Colonic mucosa (tissue), 4 donors: ENCODE measurements at regions not wholly inside any gene's neighbourhood (a gene's known extent, or its start where the extent isn't known, plus 50 kb on each side); places are given as distances from the start of the nearest gene placed in this dataset.

Source experiments
- DNase-seq: peaks from one replicate; pipeline ENCODE4 v3.0.0-alpha.2; 2020
- H3K27ac ChIP-seq: fragments of 200-600 bp; one replicate; pipeline ENCODE4 v1.8.0; 2021
- H3K27me3 ChIP-seq: fragments of 200-600 bp; one replicate; pipeline ENCODE4 v1.8.0; 2021
- H3K36me3 ChIP-seq: fragments of 200-600 bp; one replicate; pipeline ENCODE4 v1.8.0; 2021
- H3K4me1 ChIP-seq: fragments of 200-600 bp; one replicate; pipeline ENCODE4 v1.8.0; 2021; ENCODE audit warnings: mild to moderate bottlenecking
- H3K4me3 ChIP-seq: fragments of 200-600 bp; one replicate; pipeline ENCODE4 v1.8.0; 2021
- H3K9ac ChIP-seq, 2 donors: one replicate each; pipeline ENCODE4 v1.7.0; 2013; ENCODE audit warnings: control low read depth in 2 of 2, low read depth in 2 of 2, low read length in 2 of 2
- H3K9me3 ChIP-seq: fragments of 200-600 bp; one replicate; pipeline ENCODE4 v1.8.0; 2021
- CTCF ChIP-seq: fragments of 200-600 bp; IDR thresholded peaks from one replicate; pipeline ENCODE4 v1.8.0; 2022; ENCODE audit warnings: antibody characterized with exemption, mild to moderate bottlenecking
- intact Hi-C: fragments of 100-400 bp; cut with DNase I; formaldehyde crosslinking; loops from one replicate; pipeline ENCODE4 v1.14.1; 2022
- donor health status: healthy.
- donor health status: DM: no; HTN: no; CAD: no.
- donor health status: DM: no; HTN: no; CAD: no.

- no peak overlapping the region for H3K4me3 ChIP-seq
- no peaks in the 10 kb centered on the region for H3K27me3 ChIP-seq
- intact Hi-C loops = no loop called here
- no peaks in the 10 kb centered on the region for H3K9me3 ChIP-seq
- H3K4me1 ChIP-seq = no peaks in the 10 kb centered on the region
- no peaks in the 10 kb centered on the region for H3K36me3 ChIP-seq
- no peak for DNase-seq
- no peak overlapping the region for H3K9ac ChIP-seq
- H3K27ac ChIP-seq = no peak overlapping the region
- TF ChIP-seq CTCF = no peak
These were observed 777.7 kb downstream of the STIM2 start for GRCh38 chr4:27638163-27638915.

DNA sequence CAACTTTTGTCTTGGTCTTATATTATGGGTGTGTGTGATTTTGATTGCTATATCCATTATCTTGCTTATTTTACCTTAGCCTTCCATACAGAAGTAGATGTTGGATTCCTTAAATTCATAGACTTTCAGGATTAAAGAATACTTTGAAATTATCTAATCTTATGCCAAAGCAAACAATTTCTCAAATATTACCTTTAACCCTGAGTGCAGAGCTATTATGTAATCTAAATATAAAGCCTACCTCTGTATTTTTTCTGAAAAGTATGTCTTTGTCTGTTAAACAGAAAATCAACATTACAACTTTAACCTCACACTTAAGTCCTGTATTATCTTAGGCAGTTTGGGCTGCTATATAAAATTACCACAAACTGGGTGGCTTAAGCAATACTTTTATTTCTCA, 782.5 kb downstream of the STIM2 start:
- Histone ChIP-seq H3K4me3 (no peak overlapping the region), H3K36me3 (no peaks in the 10 kb centered on the region), H3K4me1 (no peaks in the 10 kb centered on the region), H3K27ac (no peak overlapping the region), H3K27me3 (no peaks in the 10 kb centered on the region), H3K9ac (no peak overlapping the region), H3K9me3 (no peaks in the 10 kb centered on the region)
- intact Hi-C loops = no loop called here
- no peak for DNase-seq
- no peak for TF ChIP-seq CTCF

DNA sequence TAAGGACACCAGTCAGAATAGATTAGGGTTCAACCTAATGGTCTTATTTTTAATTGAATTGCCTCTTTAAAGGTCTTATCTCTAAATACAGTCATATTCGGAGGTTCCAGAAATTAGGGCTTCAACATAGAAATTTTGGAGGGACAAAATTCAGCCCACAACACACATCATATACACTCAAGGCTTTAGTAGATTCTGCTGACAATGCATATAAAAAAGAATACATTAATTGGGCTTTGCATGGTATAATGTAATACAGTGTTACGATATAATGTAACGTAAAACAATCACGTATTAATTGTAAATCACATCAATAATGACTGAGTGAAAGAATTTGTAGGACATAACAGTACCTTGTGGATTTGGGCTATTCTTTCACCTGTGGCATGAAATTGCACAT, 787.8 kb downstream of the STIM2 start:
- Histone ChIP-seq H3K4me1 (no peaks in the 10 kb centered on the region), H3K9me3 (no peaks in the 10 kb centered on the region), H3K27ac (no peak overlapping the region), H3K27me3 (no peaks in the 10 kb centered on the region), H3K36me3 (no peaks in the 10 kb centered on the region), H3K9ac (no peak overlapping the region), H3K4me3 (no peak overlapping the region)
- no peak for DNase-seq
- no peak for TF ChIP-seq CTCF
- intact Hi-C loops = no loop called here

DNA sequence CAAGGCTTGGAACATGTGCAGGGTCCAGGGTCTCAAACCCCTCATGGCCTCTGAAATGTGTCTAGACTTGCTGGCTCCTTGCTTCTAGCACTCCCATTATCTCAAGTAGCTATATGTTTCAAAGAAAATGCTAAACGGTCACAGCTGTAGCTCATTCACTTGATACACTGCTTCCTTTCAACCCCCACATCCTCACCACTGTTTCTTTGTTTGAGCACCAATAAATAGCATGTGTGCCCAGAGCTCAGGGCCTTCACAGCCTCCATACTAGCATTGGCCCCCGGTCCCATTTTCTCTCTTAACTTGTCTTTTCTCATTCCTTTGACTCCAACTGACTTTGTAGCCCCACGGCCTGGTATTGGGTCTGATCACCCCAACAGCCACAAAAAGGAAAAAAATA, 801.8 kb downstream of the STIM2 start:
- Histone ChIP-seq H3K9ac (no peak overlapping the region), H3K4me1 (no peaks in the 10 kb centered on the region), H3K36me3 (no peaks in the 10 kb centered on the region), H3K27ac (no peak overlapping the region), H3K27me3 (no peaks in the 10 kb centered on the region), H3K4me3 (no peak overlapping the region), H3K9me3 (no peaks in the 10 kb centered on the region)
- no peak for DNase-seq
- intact Hi-C loops = no loop called here
- TF ChIP-seq CTCF = no peak

GRCh38 chr4:27666943-27667342, 806.3 kb downstream of the STIM2 start:
- Histone ChIP-seq H3K9ac (no peak overlapping the region), H3K36me3 (no peaks in the 10 kb centered on the region), H3K4me3 (no peak overlapping the region), H3K27ac (no peak overlapping the region), H3K9me3 (no peaks in the 10 kb centered on the region), H3K27me3 (no peaks in the 10 kb centered on the region), H3K4me1 (no peaks in the 10 kb centered on the region)
- no peak for DNase-seq
- no peak for TF ChIP-seq CTCF
- intact Hi-C loops = no loop called here
